SK-N-SH treated with all-trans-retinoic acid at 6 μM for 48 hours (cell line): ENCODE measurements at regions not wholly inside any gene's neighbourhood (a gene's known extent, or its start where the extent isn't known, plus 50 kb on each side); places are given as distances from the start of the nearest gene placed in this dataset.

Source experiments
- ARNTL ChIP-seq: fragments of 450-650 bp; formaldehyde crosslinking; IDR thresholded peaks from 2 replicates; pipeline ENCODE4 v1.5.0; 2020; ENCODE audit warnings: low read depth, mild to moderate bottlenecking, moderate library complexity, borderline replicate concordance
- BACH2 ChIP-seq: fragments of 250-450 bp; sonication (Bioruptor Pico); IDR thresholded peaks from 2 replicates; pipeline ENCODE4 v1.9.0; 2021; ENCODE audit warnings: mild to moderate bottlenecking, borderline replicate concordance
- ESRRG ChIP-seq: fragments of 250-450 bp; sonication (Bioruptor Pico); IDR thresholded peaks from 2 replicates; pipeline ENCODE4 v1.6.1; 2021; ENCODE audit warnings: mild to moderate bottlenecking
- POU6F1 ChIP-seq: fragments of 250-450 bp; sonication (Bioruptor Pico); IDR thresholded peaks from 2 replicates; pipeline ENCODE4 v1.8.0; 2021; ENCODE audit warnings: low read depth, mild to moderate bottlenecking, moderate library complexity, borderline replicate concordance
- SNAI2 ChIP-seq: fragments of 250-450 bp; sonication (Bioruptor Pico); IDR thresholded peaks from 2 replicates; pipeline ENCODE4 v1.5.0; 2020; ENCODE audit warnings: mild to moderate bottlenecking, moderate library complexity
- ZFP30 ChIP-seq: fragments of 450-650 bp; formaldehyde crosslinking; IDR thresholded peaks from 2 replicates; pipeline ENCODE4 v1.5.0; 2022; ENCODE audit warnings: mild to moderate bottlenecking, moderate library complexity
- ZNF8 ChIP-seq: fragments of 450-650 bp; formaldehyde crosslinking; IDR thresholded peaks from 2 replicates; pipeline ENCODE4 v1.5.0; 2020; ENCODE audit warnings: mild to moderate bottlenecking, moderate library complexity

DNA sequence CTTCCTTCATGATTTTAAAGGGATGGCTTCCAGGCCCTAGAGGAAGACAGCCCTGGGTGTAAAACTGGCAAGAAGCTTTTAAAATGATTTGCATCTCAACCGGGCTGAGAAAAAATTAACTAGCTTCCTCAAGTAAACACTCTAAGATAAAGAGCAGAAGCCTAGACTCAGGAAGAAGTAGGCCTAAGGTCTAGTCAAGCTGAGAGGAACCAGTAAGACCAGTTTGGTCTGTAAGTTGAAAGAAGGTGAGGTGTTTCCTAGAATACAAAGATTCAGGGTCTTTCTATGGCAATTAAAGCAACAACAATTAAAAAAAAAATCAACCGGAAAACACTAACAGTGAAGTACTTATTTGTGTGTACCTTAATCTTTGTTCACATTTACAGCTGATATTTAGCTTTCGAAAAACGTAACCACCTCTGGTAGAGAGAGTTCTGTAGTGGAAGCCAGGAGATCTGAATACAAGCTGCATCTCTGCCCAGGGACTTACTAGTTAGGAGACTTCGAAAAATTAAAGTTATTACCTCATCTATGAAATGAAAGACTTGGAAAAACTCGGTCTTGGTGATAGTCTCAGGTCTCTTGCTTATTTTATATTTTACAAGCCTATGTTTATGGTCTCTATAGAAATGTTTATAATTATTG, 75.7 kb downstream of the TUSC1 start:
- no peak for TF ChIP-seq SNAI2
- TF ChIP-seq ZNF8 (CRISPR knock-in tag): no peak
- no peak for TF ChIP-seq ZFP30 (CRISPR knock-in tag)
- TF ChIP-seq ARNTL: no peak
- no peak for TF ChIP-seq POU6F1
- TF ChIP-seq BACH2: no peak
- no peak for TF ChIP-seq ESRRG (CRISPR knock-in tag)
